ENCODE measurements at regions not wholly inside any gene's neighbourhood (a gene's known extent, or its start where the extent isn't known, plus 50 kb on each side); places are given as distances from the start of the nearest gene placed in this dataset.

GRCh38 chr10:33492701-33493345, 158.4 kb upstream of the NRP1 start:
- TF ChIP-seq CTCF (IDR thresholded peaks at IDR 0.05; ENCODE audit: borderline replicate concordance), result no peak
- Histone ChIP-seq H3K9me3 (replicated peaks) (no peaks in the 10 kb centered on the region), H3K4me3 (no peak overlapping the region), H3K4me1 (peaks cover 10% of the 10 kb centered on the region), H3K36me3 (no peaks in the 10 kb centered on the region), H3K27me3 (ENCODE audit: low read depth) (no peaks in the 10 kb centered on the region), H3K27ac (replicated peaks) (no peak overlapping the region)
- DNase-seq, result no peak
- intact Hi-C loops (cut with micrococcal nuclease), result no loop called here

- Histone ChIP-seq H3K9me3 (replicated peaks) (no peaks in the 10 kb centered on the region), H3K27ac (replicated peaks) (no peak overlapping the region), H3K27me3 (ENCODE audit: low read depth) (no peaks in the 10 kb centered on the region), H3K4me1 (peaks cover 22% of the 10 kb centered on the region), H3K36me3 (no peaks in the 10 kb centered on the region), H3K4me3 (no peak overlapping the region)
- intact Hi-C loops (cut with micrococcal nuclease), result no loop called here
- no peak for DNase-seq
- TF ChIP-seq CTCF (IDR thresholded peaks at IDR 0.05; ENCODE audit: borderline replicate concordance), result no peak
These were observed 155.2 kb upstream of the NRP1 start for GRCh38 chr10:33489501-33490176.

GRCh38 chr10:33487014-33487776, 152.7 kb upstream of the NRP1 start:
- TF ChIP-seq CTCF (IDR thresholded peaks at IDR 0.05; ENCODE audit: borderline replicate concordance), result no peak
- Histone ChIP-seq H3K36me3 (no peaks in the 10 kb centered on the region), H3K27ac (replicated peaks) (peak overlapping the region; percentile 39), H3K27me3 (ENCODE audit: low read depth) (no peaks in the 10 kb centered on the region), H3K9me3 (replicated peaks) (no peaks in the 10 kb centered on the region), H3K4me3 (peak overlapping the region; percentile 13), H3K4me1 (peaks cover 20% of the 10 kb centered on the region)
- no peak for DNase-seq
- intact Hi-C loops (cut with micrococcal nuclease), result no loop called here

GRCh38 chr10:33485276-33485675, 150.8 kb upstream of the NRP1 start:
- Histone ChIP-seq H3K4me3 (no peak overlapping the region), H3K27ac (replicated peaks) (no peak overlapping the region)

More at GRCh38 chr10:33485276-33485675, 150.8 kb upstream of the NRP1 start:
- no peak for DNase-seq
- H3K9me3 ChIP-seq (replicated peaks), result no peaks in the 10 kb centered on the region
- no peaks in the 10 kb centered on the region for H3K36me3 ChIP-seq
- TF ChIP-seq CTCF (IDR thresholded peaks at IDR 0.05; ENCODE audit: borderline replicate concordance), result no peak
- peaks cover 20% of the 10 kb centered on the region for H3K4me1 ChIP-seq
- intact Hi-C loops (cut with micrococcal nuclease), result no loop called here
- no peaks in the 10 kb centered on the region for H3K27me3 ChIP-seq (ENCODE audit: low read depth)

Measured in left ventricle myocardium inferior (tissue), 1 donor.